Esophagus muscularis mucosa (tissue), 4 donors: ENCODE measurements at regions not wholly inside any gene's neighbourhood (a gene's known extent, or its start where the extent isn't known, plus 50 kb on each side); places are given as distances from the start of the nearest gene placed in this dataset.

Experiments
- DNase-seq: peaks from one replicate; pipeline ENCODE4 v3.0.0-alpha.2; 2017; ENCODE audit errors: extremely low spot score
- H3K27ac ChIP-seq, 4 donors: fragments of 200-600 bp; sonication (generic); replicated peaks in 1 of 4; 1 replicate in 3 of 4; 2 replicates in 1 of 4; pipeline ENCODE4 v1.5.1; 2016 to 2019; ENCODE audit warnings: mild to moderate bottlenecking in 1 of 4
- H3K27me3 ChIP-seq, 4 donors: fragments of 200-600 bp; sonication (generic); one replicate each; pipeline versions ENCODE4 v1.5.1 to v1.6.0; 2016 to 2019
- H3K36me3 ChIP-seq, 4 donors: fragments of 200-600 bp; sonication (generic); one replicate each; pipeline ENCODE4 v1.5.1; 2016 to 2019
- H3K4me1 ChIP-seq, 4 donors: fragments of 200-600 bp; sonication (generic); one replicate each; pipeline ENCODE4 v1.5.1; 2016 to 2019
- H3K4me3 ChIP-seq, 4 donors: fragments of 200-600 bp; sonication (generic); 1 replicate in 2 of 4; 2 replicates in 2 of 4; pipeline ENCODE4 v1.5.1; 2016 to 2019; ENCODE audit warnings: mild to moderate bottlenecking in 4 of 4, moderate library complexity in 1 of 4
- H3K9me3 ChIP-seq, 4 donors: fragments of 200-600 bp; sonication (generic); 1 replicate in 3 of 4; 2 replicates in 1 of 4; pipeline ENCODE4 v1.5.1; 2016 to 2019
- EP300 ChIP-seq: sonication (generic); formaldehyde crosslinking; IDR thresholded peaks from one replicate; pipeline ENCODE4 v1.6.1; 2017; ENCODE audit warnings: antibody characterized with exemption
- POLR2A ChIP-seq: fragments of 450-650 bp; IDR thresholded peaks from one replicate; pipeline ENCODE4 v1.6.1; 2017; ENCODE audit warnings: antibody characterized with exemption, moderate library complexity, mild to moderate bottlenecking, low read depth
- POLR2AphosphoS5 ChIP-seq, 2 donors: sonication (generic); formaldehyde crosslinking; IDR thresholded peaks; one replicate each; pipeline ENCODE4 v1.6.1; 2017; ENCODE audit warnings: antibody characterized with exemption in 2 of 2
- WGBS: methylation state at CpG from one replicate; pipeline ENCODE4 v1.1.5; 2018; 5-methylcytosine and 5-hydroxymethylcytosine counted together
- intact Hi-C: fragments of 100-400 bp; cut with DNase I; formaldehyde crosslinking; loops from one replicate; pipeline ENCODE4 v1.15.1; 2023
- TF ChIP-seq, protein P1 (sequence below), 3 experiments: fragments of 200-600 bp in 2 of 3; fragments of 450-650 bp in 1 of 3; sonication (generic) in 2 of 3; IDR thresholded peaks; one replicate each; pipeline ENCODE4 v1.5.1; 2017 to 2019; ENCODE audit warnings: antibody characterized with exemption in 3 of 3, mild to moderate bottlenecking in 2 of 3, moderate library complexity in 1 of 3

DNA sequence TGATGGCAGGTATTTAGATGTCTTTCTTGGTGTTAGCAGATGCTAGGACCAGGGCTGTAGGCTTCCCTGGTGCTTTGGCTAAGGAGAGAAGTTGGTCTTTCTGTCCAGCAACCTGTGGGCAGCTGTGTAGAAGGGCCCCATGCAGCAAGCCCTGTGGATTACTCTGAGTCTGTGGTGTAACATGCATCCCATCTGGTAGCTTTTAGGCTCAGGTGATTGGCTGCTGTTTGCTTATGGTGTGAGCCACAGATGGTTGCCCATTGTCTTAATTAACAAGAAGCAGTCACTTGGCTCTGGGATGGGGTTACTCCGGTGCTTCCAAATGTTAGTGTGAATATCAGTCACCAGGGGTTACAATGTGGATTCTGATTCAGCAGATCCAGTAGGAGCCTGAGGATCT, 368.6 kb upstream of the C2CD4B start:
- no peak overlapping the region for H3K27ac ChIP-seq
- no peaks in the 10 kb centered on the region for H3K9me3 ChIP-seq
- no peak overlapping the region for H3K4me3 ChIP-seq
- no peaks in the 10 kb centered on the region for H3K4me1 ChIP-seq
- no peak for DNase-seq
- 100% methylated on average over 1 of the region's 1 CpG for WGBS
- intact Hi-C loops, result no loop called here
- TF ChIP-seq, protein P1, sequence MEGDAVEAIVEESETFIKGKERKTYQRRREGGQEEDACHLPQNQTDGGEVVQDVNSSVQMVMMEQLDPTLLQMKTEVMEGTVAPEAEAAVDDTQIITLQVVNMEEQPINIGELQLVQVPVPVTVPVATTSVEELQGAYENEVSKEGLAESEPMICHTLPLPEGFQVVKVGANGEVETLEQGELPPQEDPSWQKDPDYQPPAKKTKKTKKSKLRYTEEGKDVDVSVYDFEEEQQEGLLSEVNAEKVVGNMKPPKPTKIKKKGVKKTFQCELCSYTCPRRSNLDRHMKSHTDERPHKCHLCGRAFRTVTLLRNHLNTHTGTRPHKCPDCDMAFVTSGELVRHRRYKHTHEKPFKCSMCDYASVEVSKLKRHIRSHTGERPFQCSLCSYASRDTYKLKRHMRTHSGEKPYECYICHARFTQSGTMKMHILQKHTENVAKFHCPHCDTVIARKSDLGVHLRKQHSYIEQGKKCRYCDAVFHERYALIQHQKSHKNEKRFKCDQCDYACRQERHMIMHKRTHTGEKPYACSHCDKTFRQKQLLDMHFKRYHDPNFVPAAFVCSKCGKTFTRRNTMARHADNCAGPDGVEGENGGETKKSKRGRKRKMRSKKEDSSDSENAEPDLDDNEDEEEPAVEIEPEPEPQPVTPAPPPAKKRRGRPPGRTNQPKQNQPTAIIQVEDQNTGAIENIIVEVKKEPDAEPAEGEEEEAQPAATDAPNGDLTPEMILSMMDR (IDR thresholded peaks at IDR 0.05), result no peak
- TF ChIP-seq EP300 (no peak), POLR2AphosphoS5 (IDR thresholded peaks at IDR 0.05) (no peak), POLR2A (no peak)
- no peaks in the 10 kb centered on the region for H3K36me3 ChIP-seq
- no peaks in the 10 kb centered on the region for H3K27me3 ChIP-seq

DNA sequence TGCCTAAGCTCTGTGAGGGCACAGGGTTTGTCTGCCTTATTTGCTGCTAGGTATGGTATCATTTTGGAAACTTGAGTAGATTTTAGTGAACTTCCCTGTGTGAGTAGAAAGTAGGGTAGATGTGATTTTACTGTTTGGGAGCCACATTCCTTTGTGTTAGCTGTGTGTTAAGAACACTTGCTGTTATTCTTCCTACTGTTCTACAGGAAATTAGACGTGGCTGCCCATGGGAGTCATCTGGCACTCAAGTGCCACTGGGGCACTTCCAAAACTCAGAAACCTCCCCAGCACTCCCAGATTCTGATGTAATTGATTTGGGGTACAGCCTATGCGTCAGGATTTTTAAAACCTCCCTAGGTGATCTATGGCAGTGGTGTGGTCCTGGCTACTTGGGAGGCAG, 369.9 kb upstream of the C2CD4B start:
- TF ChIP-seq POLR2AphosphoS5 (IDR thresholded peaks at IDR 0.05), result no peak
- no peak for TF ChIP-seq EP300
- no peak for TF ChIP-seq POLR2A
- intact Hi-C loops, result no loop called here
- H3K4me1 ChIP-seq, result no peaks in the 10 kb centered on the region
- H3K36me3 ChIP-seq, result no peaks in the 10 kb centered on the region
- H3K9me3 ChIP-seq, result no peaks in the 10 kb centered on the region
- DNase-seq, result no peak
- 93% methylated on average over 2 of the region's 2 CpGs for WGBS
- H3K4me3 ChIP-seq, result no peak overlapping the region
- no peak overlapping the region for H3K27ac ChIP-seq
- no peaks in the 10 kb centered on the region for H3K27me3 ChIP-seq

DNA sequence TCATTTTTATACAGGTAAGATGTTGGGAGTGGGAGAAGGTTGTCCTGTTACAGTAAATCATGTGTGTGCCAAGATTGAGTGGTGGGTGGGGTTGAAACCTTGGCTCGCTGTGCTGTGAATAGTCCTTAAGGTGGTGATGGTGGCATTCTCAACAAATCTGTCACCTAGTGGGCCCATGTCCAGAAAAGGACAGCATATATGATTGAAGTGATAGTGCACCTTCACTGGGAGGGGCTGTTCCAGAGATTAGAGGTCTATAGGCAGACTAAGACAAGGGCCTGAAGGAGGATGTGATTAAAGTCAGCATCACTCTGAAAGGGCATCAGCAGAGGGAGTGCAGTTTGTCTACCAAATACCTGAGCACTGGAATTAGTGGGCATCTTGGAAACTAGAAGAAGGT, 374.2 kb upstream of the C2CD4B start:
- no peak for TF ChIP-seq POLR2A
- H3K4me1 ChIP-seq, result no peaks in the 10 kb centered on the region
- 93% methylated on average over 1 of the region's 1 CpG for WGBS
- H3K27me3 ChIP-seq, result no peaks in the 10 kb centered on the region
- intact Hi-C loops, result no loop called here
- H3K4me3 ChIP-seq, result no peak overlapping the region
- H3K27ac ChIP-seq, result no peak overlapping the region
- H3K36me3 ChIP-seq, result no peaks in the 10 kb centered on the region
- no peaks in the 10 kb centered on the region for H3K9me3 ChIP-seq
- no peak for DNase-seq

DNA sequence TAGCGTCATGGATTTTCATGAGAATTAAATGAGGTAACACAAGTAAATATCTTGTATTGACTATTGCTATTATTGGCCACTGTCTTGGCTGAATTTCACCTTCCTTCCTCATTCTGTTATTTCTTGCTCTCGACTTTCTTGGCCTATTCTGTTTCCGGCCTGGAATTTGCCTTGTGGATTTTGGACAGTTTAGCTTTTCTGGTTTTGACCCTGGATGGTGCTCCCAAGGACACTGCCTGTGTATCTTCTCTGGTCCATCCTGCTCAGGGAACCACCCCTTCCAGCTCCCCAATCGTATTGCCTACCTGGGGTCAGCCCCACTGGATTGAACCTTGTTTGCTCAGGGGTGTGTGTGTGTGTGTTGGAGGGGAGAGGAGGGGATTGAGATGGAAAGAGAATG, 376.2 kb upstream of the C2CD4B start:
- H3K9me3 ChIP-seq, result no peaks in the 10 kb centered on the region
- no peaks in the 10 kb centered on the region for H3K27me3 ChIP-seq
- intact Hi-C loops, result no loop called here
- H3K27ac ChIP-seq, result no peak overlapping the region
- H3K36me3 ChIP-seq, result no peaks in the 10 kb centered on the region
- peaks cover 13 to 14% (median 14%) of the 10 kb centered on the region in 4 donors for H3K4me1 ChIP-seq
- 84% methylated on average over 4 of the region's 4 CpGs for WGBS
- TF ChIP-seq POLR2AphosphoS5 (IDR thresholded peaks at IDR 0.05), result no peak
- TF ChIP-seq POLR2A, result no peak
- TF ChIP-seq, protein P1 (IDR thresholded peaks at IDR 0.05), result no peak
- no peak for TF ChIP-seq EP300
- no peak for DNase-seq
- no peak overlapping the region for H3K4me3 ChIP-seq

DNA sequence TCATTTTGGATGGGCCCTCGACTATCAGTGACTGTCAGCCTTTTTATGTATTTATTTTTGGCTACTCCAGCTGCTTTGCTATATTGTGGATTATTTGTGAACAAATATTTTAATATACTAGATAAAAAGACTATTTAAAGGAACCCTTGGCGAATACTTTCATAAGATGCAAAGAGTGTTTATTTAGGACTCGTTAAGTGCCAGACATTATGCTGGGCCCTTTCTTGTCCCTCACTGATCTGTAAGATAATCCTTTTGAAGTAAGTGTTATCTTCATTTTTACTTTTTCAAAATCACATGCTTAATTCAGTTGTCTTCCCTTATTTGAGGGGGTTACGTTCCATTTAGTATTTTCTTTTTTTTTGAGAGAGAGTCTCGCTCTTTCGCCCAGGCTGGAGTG, 376.8 kb upstream of the C2CD4B start:
- intact Hi-C loops, result no loop called here
- no peak for DNase-seq
- WGBS, result 88% methylated on average over 6 of the region's 6 CpGs
- H3K4me3 ChIP-seq, result no peak overlapping the region
- H3K4me1 ChIP-seq, result peaks cover 19 to 20% (median 20%) of the 10 kb centered on the region in 4 donors
- TF ChIP-seq POLR2A (no peak), POLR2AphosphoS5 (IDR thresholded peaks at IDR 0.05) (no peak), EP300 (no peak)
- TF ChIP-seq, protein P1 (IDR thresholded peaks at IDR 0.05), result no peak
- no peak overlapping the region for H3K27ac ChIP-seq
- H3K9me3 ChIP-seq, result no peaks in the 10 kb centered on the region
- no peaks in the 10 kb centered on the region for H3K36me3 ChIP-seq
- H3K27me3 ChIP-seq, result no peaks in the 10 kb centered on the region

DNA sequence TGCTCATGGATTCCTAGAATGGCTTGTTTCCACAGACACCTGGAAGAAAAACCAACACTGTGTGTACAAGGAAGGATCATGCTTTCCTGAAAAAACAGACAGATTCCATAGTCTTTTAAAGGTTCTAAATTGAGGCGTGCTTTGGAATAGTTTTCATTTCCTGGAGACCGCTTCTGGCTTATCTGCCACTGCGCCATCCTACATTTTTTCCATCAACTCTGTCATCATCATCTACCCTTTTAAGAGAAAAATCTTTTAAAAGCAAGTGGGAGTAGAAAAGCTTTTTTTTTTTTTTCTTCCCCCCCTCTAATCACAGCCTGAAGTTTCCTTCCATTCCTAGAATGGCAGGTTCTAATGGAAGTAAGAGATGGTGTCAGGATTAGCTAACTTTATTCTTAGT, 379.4 kb upstream of the C2CD4B start:
- WGBS, result 94% methylated on average over 3 of the region's 3 CpGs
- intact Hi-C loops, result no loop called here
- H3K27me3 ChIP-seq, result no peaks in the 10 kb centered on the region
- no peaks in the 10 kb centered on the region for H3K9me3 ChIP-seq
- H3K4me3 ChIP-seq, result no peak overlapping the region
- TF ChIP-seq EP300, result no peak
- no peak for TF ChIP-seq POLR2AphosphoS5 (IDR thresholded peaks at IDR 0.05)
- no peak for TF ChIP-seq POLR2A
- TF ChIP-seq, protein P1 (IDR thresholded peaks at IDR 0.05), result no peak
- DNase-seq, result no peak
- no peaks in the 10 kb centered on the region for H3K36me3 ChIP-seq
- no peak overlapping the region for H3K27ac ChIP-seq
- peaks cover 33 to 35% (median 34%) of the 10 kb centered on the region in 4 donors for H3K4me1 ChIP-seq
